ENCODE measurements at regions not wholly inside any gene's neighbourhood (a gene's known extent, or its start where the extent isn't known, plus 50 kb on each side); places are given as distances from the start of the nearest gene placed in this dataset.
A peak's percentile ranks its signal among the peaks of the same experiment; 100 is the strongest.

DNA sequence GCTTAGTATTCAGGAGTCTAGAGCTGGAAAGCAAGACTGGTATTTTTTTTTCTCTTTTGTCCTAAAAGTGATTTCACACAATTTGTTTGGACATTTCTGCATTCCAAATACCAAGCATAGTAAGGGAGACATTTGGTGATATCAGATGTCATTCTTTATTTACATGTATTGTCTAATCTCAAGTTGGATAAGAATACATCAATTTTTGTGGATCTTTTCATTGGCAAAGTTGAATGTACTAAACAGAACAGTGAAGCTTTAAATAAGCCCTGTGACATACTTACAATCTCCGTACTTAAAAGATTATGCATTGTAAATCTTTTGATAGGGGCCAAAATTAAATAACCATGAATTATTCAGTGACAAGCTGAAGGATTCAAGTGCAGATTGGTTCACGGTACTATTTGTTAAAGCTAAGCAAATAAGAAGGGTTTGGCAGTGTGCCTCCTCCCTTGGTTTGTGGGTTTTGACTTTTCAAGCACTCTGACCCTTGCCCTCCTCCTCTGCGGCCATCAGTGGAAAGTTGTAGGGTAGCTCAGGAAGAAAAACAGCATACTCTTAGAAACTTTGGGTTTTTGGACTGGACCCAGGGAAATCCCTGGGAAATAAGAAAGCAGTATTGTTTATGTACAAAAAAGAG, 663.7 kb downstream of the ADGRL2 start:
- Histone ChIP-seq H3K4me1 (peaks cover 3 to 13% (median 12%) of the 10 kb centered on the region in 3 donors), H3K4me3 (no peak overlapping the region), H3K9me3 (no peaks in the 10 kb centered on the region), H3K36me3 (no peaks in the 10 kb centered on the region), H3K27me3 (no peaks in the 10 kb centered on the region), H3K27ac (no peak overlapping the region)
- ATAC-seq (peak; percentile 50 to 91 (median 66)), DNase-seq (peak in 4 of 6 donors; percentile 21 to 36 (median 25)), FAIRE-seq (no peak)
- intact Hi-C loops (cut with DNase I) = no loop called here
- TF ChIP-seq, protein P1, sequence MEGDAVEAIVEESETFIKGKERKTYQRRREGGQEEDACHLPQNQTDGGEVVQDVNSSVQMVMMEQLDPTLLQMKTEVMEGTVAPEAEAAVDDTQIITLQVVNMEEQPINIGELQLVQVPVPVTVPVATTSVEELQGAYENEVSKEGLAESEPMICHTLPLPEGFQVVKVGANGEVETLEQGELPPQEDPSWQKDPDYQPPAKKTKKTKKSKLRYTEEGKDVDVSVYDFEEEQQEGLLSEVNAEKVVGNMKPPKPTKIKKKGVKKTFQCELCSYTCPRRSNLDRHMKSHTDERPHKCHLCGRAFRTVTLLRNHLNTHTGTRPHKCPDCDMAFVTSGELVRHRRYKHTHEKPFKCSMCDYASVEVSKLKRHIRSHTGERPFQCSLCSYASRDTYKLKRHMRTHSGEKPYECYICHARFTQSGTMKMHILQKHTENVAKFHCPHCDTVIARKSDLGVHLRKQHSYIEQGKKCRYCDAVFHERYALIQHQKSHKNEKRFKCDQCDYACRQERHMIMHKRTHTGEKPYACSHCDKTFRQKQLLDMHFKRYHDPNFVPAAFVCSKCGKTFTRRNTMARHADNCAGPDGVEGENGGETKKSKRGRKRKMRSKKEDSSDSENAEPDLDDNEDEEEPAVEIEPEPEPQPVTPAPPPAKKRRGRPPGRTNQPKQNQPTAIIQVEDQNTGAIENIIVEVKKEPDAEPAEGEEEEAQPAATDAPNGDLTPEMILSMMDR (IDR thresholded peaks at IDR 0.05) = no peak
- 3 to 4% methylated on average over 3 of the region's 3 CpGs for WGBS, 2 donors

DNA sequence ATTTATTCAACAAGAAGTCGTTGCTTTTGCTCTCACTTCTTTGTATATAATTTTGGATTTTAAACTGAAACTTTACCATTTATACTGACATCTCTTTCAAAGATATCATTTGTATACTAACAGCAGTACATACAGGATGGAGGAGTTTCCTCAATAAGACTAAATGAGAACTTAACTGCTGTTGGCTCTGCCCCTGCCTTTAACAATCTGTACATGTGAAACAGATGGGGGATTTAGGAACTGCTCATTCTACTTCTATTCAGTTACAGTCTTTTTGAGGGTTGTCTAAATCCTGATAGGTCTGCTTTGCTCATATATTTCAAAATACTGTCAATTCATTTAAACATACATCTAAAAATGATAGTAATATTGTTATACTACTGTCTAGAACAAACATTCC, 663.2 kb downstream of the ADGRL2 start:
- no peak overlapping the region for H3K4me3 ChIP-seq
- DNase-seq (no peak), FAIRE-seq (no peak), ATAC-seq (no peak)
- intact Hi-C loops (cut with DNase I) = no loop called here
- no peaks in the 10 kb centered on the region for H3K9me3 ChIP-seq
- H3K4me1 ChIP-seq = peaks cover 3 to 13% (median 12%) of the 10 kb centered on the region in 3 donors
- whole genome bisulfite sequencing, 2 donors = 79 to 85% methylated on average over 1 of the region's 1 CpG
- H3K27ac ChIP-seq = no peak overlapping the region
- H3K36me3 ChIP-seq = no peaks in the 10 kb centered on the region
- TF ChIP-seq, protein P1 (IDR thresholded peaks at IDR 0.05) = no peak
- H3K27me3 ChIP-seq = no peaks in the 10 kb centered on the region

DNA sequence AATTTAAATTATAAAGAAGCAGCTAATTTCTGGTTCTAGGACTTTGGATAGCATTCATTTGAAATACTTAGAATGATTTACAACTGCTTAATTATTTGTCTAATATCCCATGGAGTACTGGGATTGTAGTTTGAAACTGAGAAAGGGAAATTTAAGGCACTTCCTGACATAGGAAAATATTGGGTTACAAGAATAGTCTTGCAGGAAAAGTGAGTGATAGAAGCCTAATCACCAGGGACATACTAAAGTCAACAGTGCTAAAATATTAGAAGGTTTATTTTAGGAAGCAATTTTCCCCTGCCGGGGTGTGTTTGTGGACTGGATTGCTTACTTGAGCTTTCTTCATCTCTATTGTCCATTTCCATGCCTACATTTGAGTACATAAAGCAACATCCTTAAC, 661.6 kb downstream of the ADGRL2 start:
- Histone ChIP-seq H3K4me1 (peaks cover 3 to 13% (median 12%) of the 10 kb centered on the region in 3 donors), H3K27me3 (no peaks in the 10 kb centered on the region), H3K9me3 (no peaks in the 10 kb centered on the region), H3K36me3 (no peaks in the 10 kb centered on the region), H3K27ac (no peak overlapping the region), H3K4me3 (no peak overlapping the region)
- no peak for FAIRE-seq
- 33 to 44% methylated on average over 1 of the region's 1 CpG for WGBS, 2 donors
- DNase-seq = no peak
- no peak for ATAC-seq
- TF ChIP-seq, protein P1 (IDR thresholded peaks at IDR 0.05) = no peak
- intact Hi-C loops (cut with DNase I) = no loop called here

DNA sequence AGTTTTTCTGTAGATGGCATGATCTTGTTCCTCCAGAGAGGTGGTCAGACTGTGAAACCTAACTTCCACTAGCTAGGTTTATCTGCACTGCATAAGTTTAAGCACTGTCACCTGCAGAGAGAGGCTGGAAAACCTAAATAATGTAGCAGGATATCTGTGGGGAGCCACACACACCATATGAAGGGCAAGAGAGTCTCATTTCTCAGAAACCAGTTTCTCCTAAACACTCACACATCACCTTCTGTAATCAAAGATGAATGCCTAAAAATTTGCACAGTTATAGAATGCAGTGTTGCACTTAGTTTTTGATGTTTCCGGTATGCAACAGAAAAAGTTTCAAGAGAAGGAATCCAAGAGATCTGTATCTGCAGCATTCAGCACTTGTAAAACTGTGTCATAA, 654.6 kb downstream of the ADGRL2 start:
- ATAC-seq (no peak), FAIRE-seq (no peak), DNase-seq (no peak)
- Histone ChIP-seq H3K36me3 (no peaks in the 10 kb centered on the region), H3K4me1 (no peaks in the 10 kb centered on the region), H3K27me3 (no peaks in the 10 kb centered on the region), H3K27ac (no peak overlapping the region), H3K4me3 (no peak overlapping the region), H3K9me3 (no peaks in the 10 kb centered on the region)
- TF ChIP-seq, protein P1 (IDR thresholded peaks at IDR 0.05) = no peak
- intact Hi-C loops (cut with DNase I) = no loop called here
- WGBS, 2 donors = 77 to 98% methylated on average over 1 of the region's 1 CpG

DNA sequence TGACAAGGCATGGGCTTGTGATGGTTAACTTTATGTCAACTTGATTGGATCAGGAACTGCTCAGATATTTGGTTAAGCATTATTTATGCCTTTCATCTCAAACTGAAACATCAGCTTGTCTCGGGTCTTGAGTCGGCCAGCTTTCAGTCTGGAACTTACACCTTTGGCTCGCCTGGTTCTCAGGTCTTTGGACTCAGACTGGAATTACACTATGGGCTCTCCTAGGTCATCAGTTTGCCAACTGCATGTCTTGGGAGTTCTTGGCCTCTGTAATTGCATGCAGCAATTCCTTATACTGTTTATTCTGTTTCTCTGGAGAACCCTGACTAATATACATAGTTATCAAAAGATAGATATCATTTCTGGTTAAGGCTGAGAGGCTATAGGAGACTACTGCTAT, 653.7 kb downstream of the ADGRL2 start:
- no peaks in the 10 kb centered on the region for H3K4me1 ChIP-seq
- H3K36me3 ChIP-seq = no peaks in the 10 kb centered on the region
- ATAC-seq (no peak), DNase-seq (no peak), FAIRE-seq (no peak)
- H3K4me3 ChIP-seq = no peak overlapping the region
- no peaks in the 10 kb centered on the region for H3K27me3 ChIP-seq
- intact Hi-C loops (cut with DNase I) = no loop called here
- WGBS, 2 donors = 64 to 87% methylated on average over 3 of the region's 3 CpGs
- TF ChIP-seq, protein P1 (IDR thresholded peaks at IDR 0.05) = no peak
- no peaks in the 10 kb centered on the region for H3K9me3 ChIP-seq
- no peak overlapping the region for H3K27ac ChIP-seq

Measured in pancreas (tissue), 10 donors.